ENCODE measurements at regions not wholly inside any gene's neighbourhood (a gene's known extent, or its start where the extent isn't known, plus 50 kb on each side); places are given as distances from the start of the nearest gene placed in this dataset.

- no peak for TF ChIP-seq ZNF592 (IDR thresholded peaks at IDR 0.05)
These were observed 178.9 kb downstream of the SEM1 start (continued) for GRCh38 chr7:96530786-96531185.

GRCh38 chr7:96527133-96527827, 182.4 kb downstream of the SEM1 start:
- Histone ChIP-seq H3K9ac (ENCODE audit: control insufficient read depth, insufficient read depth, low read length) (no peak overlapping the region), H2AFZ (ENCODE audit: control insufficient read depth, low read depth, low read length) (no peak overlapping the region), H3K79me2 (ENCODE audit: control insufficient read depth, insufficient read depth, low read length) (no peaks in the 10 kb centered on the region), H3K27me3 (replicated peaks in 1 of 2; ENCODE audit: control insufficient read depth in 2 of 2, insufficient read depth in 2 of 2, low read length in 1 of 2) (no peaks in the 10 kb centered on the region), H3K4me2 (ENCODE audit: control insufficient read depth, insufficient read depth) (no peak overlapping the region), H3K4me3 (no peak overlapping the region), H3K4me1 (ENCODE audit: control insufficient read depth, insufficient read depth, low read length) (no peaks in the 10 kb centered on the region), H3K36me3 (ENCODE audit: control insufficient read depth in 2 of 2, insufficient read depth in 2 of 2, low read length in 1 of 2) (no peaks in the 10 kb centered on the region), H3K9me3 (replicated peaks; ENCODE audit: control insufficient read depth, insufficient read depth, low read length) (no peaks in the 10 kb centered on the region), H3K27ac (ENCODE audit: control insufficient read depth, insufficient read depth) (no peak overlapping the region), H4K20me1 (ENCODE audit: control insufficient read depth, insufficient read depth) (no peaks in the 10 kb centered on the region)
- ATAC-seq, result no peak
- in situ Hi-C loops (cut with MboI) (no loop called here), intact Hi-C loops (cut with micrococcal nuclease; ENCODE audit: unreplicated experiment) (no loop called here)
- POLR2A ChIA-PET, result no interaction called here
- RAD21 ChIA-PET (ENCODE audit: unreplicated experiment), result no interaction called here
- CTCF ChIA-PET, result interaction anchor here (0.5 kb wide), 1 partner anchor 477 kb away, joined by 3 read pairs; no protein-coding TSS in a partner anchor
- WGBS (ENCODE audit: insufficient coverage, insufficient replicate concordance, low lambda C conversion rate, missing lambda C conversion rate), result 24% methylated on average over 9 of the region's 9 CpGs
- no peak for TF ChIP-seq TCF7 (IDR thresholded peaks at IDR 0.05; ENCODE audit: borderline replicate concordance)
- TF ChIP-seq ATF7 (IDR thresholded peaks at IDR 0.05; ENCODE audit: low read depth), result no peak
- no peak for TF ChIP-seq RAD21 (IDR thresholded peaks at IDR 0.05; ENCODE audit: insufficient read depth, low read depth, low read length)
- TF ChIP-seq, protein P1, sequence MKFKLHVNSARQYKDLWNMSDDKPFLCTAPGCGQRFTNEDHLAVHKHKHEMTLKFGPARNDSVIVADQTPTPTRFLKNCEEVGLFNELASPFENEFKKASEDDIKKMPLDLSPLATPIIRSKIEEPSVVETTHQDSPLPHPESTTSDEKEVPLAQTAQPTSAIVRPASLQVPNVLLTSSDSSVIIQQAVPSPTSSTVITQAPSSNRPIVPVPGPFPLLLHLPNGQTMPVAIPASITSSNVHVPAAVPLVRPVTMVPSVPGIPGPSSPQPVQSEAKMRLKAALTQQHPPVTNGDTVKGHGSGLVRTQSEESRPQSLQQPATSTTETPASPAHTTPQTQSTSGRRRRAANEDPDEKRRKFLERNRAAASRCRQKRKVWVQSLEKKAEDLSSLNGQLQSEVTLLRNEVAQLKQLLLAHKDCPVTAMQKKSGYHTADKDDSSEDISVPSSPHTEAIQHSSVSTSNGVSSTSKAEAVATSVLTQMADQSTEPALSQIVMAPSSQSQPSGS (IDR thresholded peaks at IDR 0.05; ENCODE audit: low read length), result no peak
- no peak for TF ChIP-seq SUZ12 (IDR thresholded peaks at IDR 0.05; ENCODE audit: unreplicated experiment)
- TF ChIP-seq CHD1 (IDR thresholded peaks at IDR 0.05; ENCODE audit: low read depth, low read length), result no peak
- no peak for TF ChIP-seq EED (IDR thresholded peaks at IDR 0.05; ENCODE audit: low read depth)
- TF ChIP-seq EP300 (IDR thresholded peaks at IDR 0.05; ENCODE audit: borderline replicate concordance in 1 of 2, control insufficient read depth in 1 of 2, low read depth in 2 of 2, low read length in 2 of 2), result no peak
- TF ChIP-seq, protein P2, sequence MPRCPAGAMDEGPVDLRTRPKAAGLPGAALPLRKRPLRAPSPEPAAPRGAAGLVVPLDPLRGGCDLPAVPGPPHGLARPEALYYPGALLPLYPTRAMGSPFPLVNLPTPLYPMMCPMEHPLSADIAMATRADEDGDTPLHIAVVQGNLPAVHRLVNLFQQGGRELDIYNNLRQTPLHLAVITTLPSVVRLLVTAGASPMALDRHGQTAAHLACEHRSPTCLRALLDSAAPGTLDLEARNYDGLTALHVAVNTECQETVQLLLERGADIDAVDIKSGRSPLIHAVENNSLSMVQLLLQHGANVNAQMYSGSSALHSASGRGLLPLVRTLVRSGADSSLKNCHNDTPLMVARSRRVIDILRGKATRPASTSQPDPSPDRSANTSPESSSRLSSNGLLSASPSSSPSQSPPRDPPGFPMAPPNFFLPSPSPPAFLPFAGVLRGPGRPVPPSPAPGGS (IDR thresholded peaks at IDR 0.05; ENCODE audit: borderline replicate concordance, insufficient read depth, low read depth, low read length, poor library complexity, severe bottlenecking), result no peak
- TF ChIP-seq ESRRA (IDR thresholded peaks at IDR 0.05; ENCODE audit: low read length), result no peak
- TF ChIP-seq JUNB (IDR thresholded peaks at IDR 0.05), result no peak
- no peak for TF ChIP-seq MXI1 (IDR thresholded peaks at IDR 0.05; ENCODE audit: low read depth, low read length)
- BruUV-seq (replicated peaks), result no TSS peak
- FAIRE-seq, result no peak
- SMC1A ChIA-PET (ENCODE audit: uncharacterized antibody, unreplicated experiment), result no interaction called here
- no peak for DNase-seq (ENCODE audit: low read depth, low spot score)

All from GM12878 (cell line).